Activated CD8-positive, alpha-beta T cell treated with anti-CD3 and anti-CD28 coated beads, Interleukin-2, amount 10 ng/mL, durations not matched to agents 7 days and 5 days (primary cell): ENCODE measurements at regions not wholly inside any gene's neighbourhood (a gene's known extent, or its start where the extent isn't known, plus 50 kb on each side); places are given as distances from the start of the nearest gene placed in this dataset.
"Not testable (repeated sequence)": the region's sequence is repeated elsewhere in the genome, so short reads cannot be mapped to it uniquely, and the experiment has no call there.

Experiments used
- ATAC-seq: fragments of 150-1000 bp; cut with Tn5 transposase; one replicate; pipeline ENCODE4 v1.10.0; 2021; ENCODE audit warnings: moderate library complexity
- CTCF ChIA-PET: fragments of 350-600 bp; sonication (Branson Sonifier 250); formaldehyde crosslinking; loops from one replicate; lab custom pipeline; 2021; ENCODE audit warnings: antibody characterized with exemption; lab: Charles Lee
- POLR2A ChIA-PET: fragments of 350-600 bp; sonication (Branson Sonifier 250); formaldehyde crosslinking; loops from one replicate; lab custom pipeline; 2021; ENCODE audit warnings: antibody characterized with exemption; lab: Charles Lee
- DNase-seq: peaks from one replicate; pipeline ENCODE4 v3.0.0-alpha.2; 2020
- H3K27ac Mint-ChIP-seq: one replicate; pipeline ENCODE4 v1.8.0; 2021; ENCODE audit warnings: mild to moderate bottlenecking, mixed read lengths
- H3K27me3 Mint-ChIP-seq: one replicate; pipeline ENCODE4 v1.8.0; 2021; ENCODE audit warnings: low read depth, mixed read lengths
- H3K36me3 Mint-ChIP-seq: one replicate; pipeline ENCODE4 v1.8.0; 2021; ENCODE audit warnings: low read depth, mixed read lengths
- H3K4me1 Mint-ChIP-seq: one replicate; pipeline ENCODE4 v1.8.0; 2021; ENCODE audit warnings: low read depth, mixed read lengths
- H3K4me3 Mint-ChIP-seq: one replicate; pipeline ENCODE4 v1.8.0; 2021; ENCODE audit warnings: mild to moderate bottlenecking, mixed read lengths
- H3K9me3 Mint-ChIP-seq: one replicate; pipeline ENCODE4 v1.8.0; 2022; ENCODE audit warnings: mixed read lengths; ENCODE audit not compliant: insufficient read depth

- no peak for DNase-seq
- peaks cover 5% of the 10 kb centered on the region for H3K9me3 Mint-ChIP-seq
These were observed 133.7 kb downstream of the S1PR1 start for GRCh38 chr1:101370488-101370887.

DNA sequence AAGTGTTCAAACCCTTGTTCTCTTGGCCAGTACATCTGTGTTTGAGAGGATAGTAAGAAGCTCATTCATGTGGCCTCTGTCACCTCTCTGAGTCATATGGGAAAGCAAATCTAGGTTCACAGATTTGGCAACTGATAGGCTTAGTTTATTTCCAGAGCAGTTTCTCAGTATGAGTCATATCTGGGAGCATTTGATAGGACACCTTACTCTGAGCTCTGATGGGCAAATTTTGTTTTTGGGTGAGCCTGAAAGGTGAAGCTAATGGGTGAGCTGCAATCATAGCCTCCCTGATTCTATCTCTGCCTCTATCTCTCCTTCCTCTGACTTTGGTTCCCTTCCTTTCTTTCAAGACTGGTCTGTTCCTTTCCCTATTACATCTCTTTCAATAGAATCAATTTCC lies 134.4 kb downstream of the S1PR1 start:
- Mint-ChIP-seq H3K27ac (peak overlapping the region; percentile 26), H3K9me3 (peaks cover 5% of the 10 kb centered on the region), H3K4me1 (peaks cover 12% of the 10 kb centered on the region), H3K36me3 (peaks cover 4% of the 10 kb centered on the region), H3K27me3 (peaks cover 2% of the 10 kb centered on the region), H3K4me3 (no peak overlapping the region)
- ATAC-seq (peak; percentile 92), DNase-seq (peak; percentile 24)
- ChIA-PET POLR2A (interaction anchor here (0.7 kb wide), 1 partner anchor 62 kb away, joined by 3 read pairs; no protein-coding TSS in a partner anchor), CTCF (interaction anchor here (1.0 to 2.2 kb wide), 7 partner anchors 13 to 148 kb away, joined by 3 to 24 read pairs (median 5); no protein-coding TSS in a partner anchor)

More at GRCh38 chr1:101370488-101370887, 133.7 kb downstream of the S1PR1 start:
- ChIA-PET POLR2A (interaction anchor here (0.7 kb wide), 1 partner anchor 61 kb away, joined by 3 read pairs; no protein-coding TSS in a partner anchor), CTCF (interaction anchor here (1.0 to 2.3 kb wide), 7 partner anchors 13 to 149 kb away, joined by 3 to 24 read pairs (median 8); no protein-coding TSS in a partner anchor)
- no peak overlapping the region for H3K4me3 Mint-ChIP-seq
- ATAC-seq, result no peak
- H3K27me3 Mint-ChIP-seq, result peaks cover 2% of the 10 kb centered on the region
- no peak overlapping the region for H3K27ac Mint-ChIP-seq
- peaks cover 4% of the 10 kb centered on the region for H3K36me3 Mint-ChIP-seq
- peaks cover 12% of the 10 kb centered on the region for H3K4me1 Mint-ChIP-seq

DNA sequence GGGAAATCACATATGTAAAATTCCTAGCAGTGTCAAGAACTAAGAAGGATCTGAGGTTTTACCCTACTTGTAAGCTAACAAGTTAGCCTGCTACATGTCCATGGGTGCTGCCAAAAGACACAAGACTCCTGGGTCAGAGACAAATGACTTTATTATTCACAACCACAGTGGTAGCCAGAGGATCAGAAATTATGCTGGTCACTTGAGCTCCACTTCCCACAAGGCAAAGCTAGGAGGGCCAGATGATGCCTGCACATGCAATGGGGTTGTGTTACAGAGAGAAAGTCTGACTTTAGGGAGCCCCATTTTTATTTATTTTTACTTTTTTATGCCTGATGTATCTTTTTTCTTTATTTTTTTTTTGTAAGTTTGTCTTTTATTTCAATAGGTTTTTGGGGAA lies 136.8 kb downstream of the S1PR1 start:
- no peak for ATAC-seq
- H3K4me1 Mint-ChIP-seq, result peaks cover 12% of the 10 kb centered on the region
- peaks cover 5% of the 10 kb centered on the region for H3K9me3 Mint-ChIP-seq

DNA sequence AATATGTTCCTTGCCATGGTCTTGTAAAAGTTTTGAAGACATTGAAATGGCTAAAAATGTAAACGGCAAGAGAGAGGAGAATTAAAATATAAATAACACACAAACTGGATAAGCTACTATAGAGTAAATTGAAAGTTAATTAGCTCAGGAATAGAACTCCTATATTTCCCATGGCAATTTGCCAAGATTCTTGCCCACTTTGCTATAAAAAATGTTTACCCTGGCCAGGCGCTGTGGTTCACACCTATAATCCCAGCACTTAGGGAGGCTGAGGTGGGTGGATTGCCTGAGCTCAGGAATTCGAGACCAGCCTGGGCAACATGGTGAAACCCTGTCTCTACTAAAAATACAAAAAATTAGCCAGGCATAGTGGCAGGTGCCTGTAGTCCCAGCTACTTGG lies 138.6 kb downstream of the S1PR1 start:
- DNase-seq, result not testable (repeated sequence)

More for the DNA sequence above, 136.8 kb downstream of the S1PR1 start:
- CTCF ChIA-PET, result interaction anchor here (1.5 to 1.7 kb wide), 2 partner anchors 16 to 25 kb away, joined by 3 to 7 read pairs; no protein-coding TSS in a partner anchor
- Mint-ChIP-seq H3K4me3 (no peak overlapping the region), H3K27ac (no peak overlapping the region), H3K36me3 (peaks cover 4% of the 10 kb centered on the region), H3K27me3 (peaks cover 2% of the 10 kb centered on the region)
- POLR2A ChIA-PET, result no interaction called here
- DNase-seq, result no peak

DNA sequence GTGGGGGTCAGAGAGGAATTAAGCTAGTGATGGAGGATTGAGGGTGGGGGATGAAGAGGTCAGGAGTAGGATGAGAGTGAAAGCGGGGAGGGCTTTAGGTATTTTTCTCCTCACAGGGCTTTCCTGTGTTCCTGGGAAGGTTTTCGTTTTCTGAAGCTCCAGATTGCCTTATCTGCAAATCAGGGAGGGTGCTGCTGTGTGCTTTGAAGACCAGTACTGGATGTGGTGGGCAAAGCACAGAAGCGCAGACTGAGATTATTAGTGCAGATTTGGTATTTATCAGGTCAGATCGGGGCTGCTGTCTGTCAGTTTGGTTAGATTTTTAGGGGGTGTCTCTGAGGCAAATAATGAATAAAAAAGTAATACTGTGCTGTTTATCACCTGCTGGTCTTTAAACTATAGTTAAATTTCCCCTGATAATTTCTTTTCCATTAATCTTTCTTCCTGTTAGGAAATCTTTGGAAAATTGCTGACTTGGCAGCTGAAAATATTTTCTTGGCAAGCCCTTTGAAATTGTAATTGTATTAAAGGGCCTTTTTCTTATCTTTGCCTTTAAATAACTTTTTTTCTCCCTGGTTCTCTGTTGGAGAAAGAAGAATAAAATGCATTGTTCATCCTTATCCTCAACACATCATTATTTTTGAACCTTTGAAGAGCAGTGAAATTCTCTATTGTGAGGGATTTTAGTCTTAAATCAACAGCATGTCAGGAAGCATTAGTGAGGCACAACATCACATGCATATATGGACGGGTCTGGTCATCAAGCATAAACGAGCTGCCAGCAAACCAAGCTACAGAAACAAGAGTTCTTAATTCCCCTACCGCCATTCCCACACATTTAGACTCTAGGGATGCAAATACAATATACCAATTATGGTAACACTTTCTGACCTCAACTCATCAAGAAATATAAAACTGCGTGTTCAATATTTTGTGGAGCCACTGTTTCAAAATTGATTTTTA lies 139.6 kb downstream of the S1PR1 start:
- no peak overlapping the region for H3K27ac Mint-ChIP-seq
- H3K9me3 Mint-ChIP-seq, result peaks cover 5% of the 10 kb centered on the region
- no peak for ATAC-seq
- H3K4me1 Mint-ChIP-seq, result peaks cover 19% of the 10 kb centered on the region
- no peak for DNase-seq
- peaks cover 4% of the 10 kb centered on the region for H3K36me3 Mint-ChIP-seq
- CTCF ChIA-PET, result interaction anchor here (1.4 to 1.8 kb wide), 3 partner anchors 19 to 240 kb away, joined by 3 to 4 read pairs (median 4); no protein-coding TSS in a partner anchor
- H3K27me3 Mint-ChIP-seq, result peaks cover 2% of the 10 kb centered on the region
- POLR2A ChIA-PET, result no interaction called here
- H3K4me3 Mint-ChIP-seq, result no peak overlapping the region

More for the DNA sequence above, 138.6 kb downstream of the S1PR1 start:
- ATAC-seq, H3K27ac Mint-ChIP-seq, POLR2A ChIA-PET, H3K9me3 Mint-ChIP-seq, CTCF ChIA-PET, H3K36me3 Mint-ChIP-seq, H3K27me3 Mint-ChIP-seq, H3K4me3 Mint-ChIP-seq: not testable (repeated sequence)
- H3K4me1 Mint-ChIP-seq, result peaks cover 26% of the 10 kb centered on the region

- no peak for DNase-seq
- ATAC-seq, result no peak
- no peak overlapping the region for H3K4me3 Mint-ChIP-seq
- CTCF ChIA-PET, result interaction anchor here (1.4 to 1.8 kb wide), 3 partner anchors 20 to 241 kb away, joined by 3 to 4 read pairs (median 4); no protein-coding TSS in a partner anchor
- H3K27ac Mint-ChIP-seq, result no peak overlapping the region
- H3K9me3 Mint-ChIP-seq, result peaks cover 5% of the 10 kb centered on the region
- H3K27me3 Mint-ChIP-seq, result peaks cover 2% of the 10 kb centered on the region
- peaks cover 4% of the 10 kb centered on the region for H3K36me3 Mint-ChIP-seq
- peaks cover 17% of the 10 kb centered on the region for H3K4me1 Mint-ChIP-seq
- POLR2A ChIA-PET, result no interaction called here
These were observed 140.4 kb downstream of the S1PR1 start for GRCh38 chr1:101377084-101377835.

DNA sequence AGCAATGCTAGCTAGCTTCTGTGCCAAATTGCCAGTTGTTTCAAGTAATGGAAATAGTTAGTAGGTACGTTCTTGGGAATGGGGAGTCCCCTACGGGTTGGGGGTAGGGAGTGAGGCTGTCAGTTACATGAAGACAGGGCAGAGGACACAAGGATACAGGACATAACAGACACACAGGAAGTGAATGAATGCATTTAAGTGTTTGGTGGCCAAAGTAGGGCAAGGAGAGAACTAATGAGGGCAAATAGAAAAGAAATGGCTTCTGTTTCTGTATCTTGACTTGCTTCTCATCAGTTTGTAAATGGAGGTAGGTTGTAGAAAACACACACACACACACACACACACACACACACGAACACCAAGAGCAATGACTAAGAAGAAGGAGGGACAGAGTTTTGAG lies 142.2 kb downstream of the S1PR1 start:
- DNase-seq (no peak), ATAC-seq (no peak)
- H3K9me3 Mint-ChIP-seq, result no peaks in the 10 kb centered on the region
- ChIA-PET POLR2A (no interaction called here), CTCF (interaction anchor here (0.9 to 1.2 kb wide), 3 partner anchors 21 to 70 kb away, joined by 3 to 4 read pairs (median 3); no protein-coding TSS in a partner anchor)
- H3K27ac Mint-ChIP-seq, result no peak overlapping the region
- H3K4me3 Mint-ChIP-seq, result no peak overlapping the region
- no peaks in the 10 kb centered on the region for H3K36me3 Mint-ChIP-seq
- no peaks in the 10 kb centered on the region for H3K27me3 Mint-ChIP-seq
- H3K4me1 Mint-ChIP-seq, result peaks cover 17% of the 10 kb centered on the region

- Mint-ChIP-seq H3K9me3 (no peaks in the 10 kb centered on the region), H3K4me1 (peaks cover 17% of the 10 kb centered on the region), H3K36me3 (no peaks in the 10 kb centered on the region), H3K4me3 (no peak overlapping the region), H3K27ac (peak overlapping the region; percentile 17), H3K27me3 (no peaks in the 10 kb centered on the region)
- CTCF ChIA-PET, result interaction anchor here (0.9 to 1.2 kb wide), 2 partner anchors 22 to 46 kb away, joined by 3 read pairs; no protein-coding TSS in a partner anchor
- peak; percentile 36 for ATAC-seq
- DNase-seq, result no peak
- POLR2A ChIA-PET, result no interaction called here
These were observed 143.1 kb downstream of the S1PR1 start for GRCh38 chr1:101379950-101380349.

DNA sequence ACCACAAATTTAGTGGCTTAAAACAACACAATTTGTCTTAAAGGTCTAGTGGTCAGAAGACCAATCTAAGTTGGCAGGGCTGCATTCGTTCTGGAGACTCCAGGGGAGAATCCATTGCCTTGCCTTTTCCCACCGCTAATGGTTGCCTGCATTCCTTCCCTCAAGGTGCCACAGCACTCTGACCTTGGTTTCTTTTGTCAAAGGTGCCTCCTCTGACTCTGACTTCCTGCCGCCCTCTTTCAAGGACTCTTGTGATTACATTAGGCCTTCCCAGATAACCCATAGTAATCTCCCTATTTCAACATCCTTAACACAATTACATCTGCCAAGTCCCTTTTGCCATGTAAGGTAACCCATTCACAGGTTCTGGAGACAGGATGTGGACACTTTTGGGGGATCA lies 145.3 kb downstream of the S1PR1 start:
- no peak overlapping the region for H3K4me3 Mint-ChIP-seq
- no peaks in the 10 kb centered on the region for H3K36me3 Mint-ChIP-seq
- H3K27ac Mint-ChIP-seq, result no peak overlapping the region
- no peak for DNase-seq
- CTCF ChIA-PET, result interaction anchor here (1.0 kb wide), 1 partner anchor 25 kb away, joined by 3 read pairs; no protein-coding TSS in a partner anchor
- H3K9me3 Mint-ChIP-seq, result no peaks in the 10 kb centered on the region
- POLR2A ChIA-PET, result no interaction called here
- H3K4me1 Mint-ChIP-seq, result peaks cover 17% of the 10 kb centered on the region
- H3K27me3 Mint-ChIP-seq, result no peaks in the 10 kb centered on the region
- ATAC-seq, result no peak

DNA sequence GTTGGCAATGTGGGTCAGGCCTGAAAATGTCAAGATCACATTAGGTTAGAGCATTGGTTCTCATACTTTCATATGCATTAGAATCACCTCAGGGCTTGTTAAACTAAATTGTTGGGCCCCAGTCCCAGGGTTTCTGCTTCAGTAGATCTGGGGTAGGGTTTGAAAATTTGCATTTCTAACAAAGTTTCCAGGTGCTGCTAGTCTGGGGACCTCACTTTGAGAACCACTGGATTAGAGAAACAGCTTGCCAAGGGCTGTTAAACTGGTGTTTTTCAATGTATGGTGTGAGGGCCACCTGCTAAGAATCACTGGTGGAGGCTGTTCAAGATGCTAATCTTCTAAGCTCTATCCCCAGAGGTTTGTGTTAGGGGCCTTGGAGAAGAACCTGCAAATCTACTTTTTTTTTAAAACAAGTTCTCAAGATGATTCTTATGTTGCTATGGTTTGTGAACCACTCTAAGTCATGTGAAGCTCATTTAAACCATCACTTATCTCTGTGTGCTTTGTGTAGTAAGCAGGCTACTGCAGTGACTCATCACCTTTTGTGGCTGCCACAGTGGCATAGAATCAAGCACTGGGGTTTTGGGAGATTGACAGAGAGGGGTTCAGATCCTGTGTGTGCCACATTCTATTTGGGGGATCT lies 152.2 kb downstream of the S1PR1 start:
- CTCF ChIA-PET, result interaction anchor here (1.0 to 2.6 kb wide), 2 partner anchors 71 to 80 kb away, joined by 4 to 11 read pairs; no protein-coding TSS in a partner anchor
- Mint-ChIP-seq H3K27ac (peak overlapping the region; percentile 21), H3K36me3 (no peaks in the 10 kb centered on the region), H3K9me3 (no peaks in the 10 kb centered on the region), H3K4me1 (peaks cover 15% of the 10 kb centered on the region), H3K27me3 (no peaks in the 10 kb centered on the region), H3K4me3 (no peak overlapping the region)
- ATAC-seq (peak; percentile 90), DNase-seq (peak; percentile 50)
- POLR2A ChIA-PET, result no interaction called here
